AG09319 (cell line): ENCODE measurements at regions not wholly inside any gene's neighbourhood (a gene's known extent, or its start where the extent isn't known, plus 50 kb on each side); places are given as distances from the start of the nearest gene placed in this dataset.
"Not testable (repeated sequence)": the region's sequence is repeated elsewhere in the genome, so short reads cannot be mapped to it uniquely, and the experiment has no call there.

Experiments
- DNase-seq: peaks from one replicate; pipeline ENCODE4 v3.0.0-alpha.2; 2010; ENCODE audit warnings: low read depth; ENCODE audit errors: extremely low read depth
- CTCF ChIP-seq: IDR thresholded peaks from 2 replicates; pipeline ENCODE4 v1.5.1; 2011; ENCODE audit warnings: low read depth, mild to moderate bottlenecking, inconsistent platforms, low read length, moderate library complexity

- no peak for DNase-seq
- TF ChIP-seq CTCF: no peak
Observed at GRCh38 chr3:151599103-151599672, 134.5 kb upstream of the AADACL2 start.

GRCh38 chr3:151596940-151597339, 136.1 kb upstream of the IGSF10 start:
- no peak for DNase-seq
- no peak for TF ChIP-seq CTCF

GRCh38 chr3:151593928-151594327, 133.1 kb upstream of the IGSF10 start:
- DNase-seq: no peak
- TF ChIP-seq CTCF: no peak

GRCh38 chr3:151592287-151592686, 131.4 kb upstream of the IGSF10 start:
- TF ChIP-seq CTCF: no peak
- DNase-seq: no peak

- no peak for TF ChIP-seq CTCF
- DNase-seq: no peak
Observed at GRCh38 chr3:151591441-151591840, 130.6 kb upstream of the IGSF10 start.

GRCh38 chr3:151589311-151589710, 128.4 kb upstream of the IGSF10 start:
- DNase-seq: no peak
- TF ChIP-seq CTCF: no peak

- DNase-seq: not testable (repeated sequence)
Observed at GRCh38 chr3:151587659-151588058, 126.8 kb upstream of the IGSF10 start.

GRCh38 chr3:151584566-151584965, 123.7 kb upstream of the IGSF10 start:
- DNase-seq: no peak
- TF ChIP-seq CTCF: no peak
